ENCODE measurements at regions not wholly inside any gene's neighbourhood (a gene's known extent, or its start where the extent isn't known, plus 50 kb on each side); places are given as distances from the start of the nearest gene placed in this dataset.

GRCh38 chr16:17749706-17750105, 278.9 kb upstream of the XYLT1 start:
- TF ChIP-seq EGR1 (IDR thresholded peaks at IDR 0.05) (no peak), TCF12 (IDR thresholded peaks at IDR 0.05; ENCODE audit: low read depth) (no peak), FOXM1 (IDR thresholded peaks at IDR 0.05; ENCODE audit: borderline replicate concordance, low read depth) (no peak), EP300 (IDR thresholded peaks at IDR 0.05; ENCODE audit: borderline replicate concordance) (no peak), TAF1 (IDR thresholded peaks at IDR 0.05; ENCODE audit: low read depth) (no peak), USF1 (IDR thresholded peaks at IDR 0.05) (no peak), MAX (IDR thresholded peaks at IDR 0.05) (no peak), CREB1 (IDR thresholded peaks at IDR 0.05; ENCODE audit: low read depth) (no peak), RAD21 (IDR thresholded peaks at IDR 0.05; ENCODE audit: low read depth) (no peak), REST (IDR thresholded peaks at IDR 0.05; ENCODE audit: low read depth) (no peak), CEBPB (IDR thresholded peaks at IDR 0.05) (no peak), TEAD4 (IDR thresholded peaks at IDR 0.05) (no peak), YY1 (IDR thresholded peaks at IDR 0.05; ENCODE audit: low read depth) (no peak), NFIC (IDR thresholded peaks at IDR 0.05) (no peak), ZBTB7A (IDR thresholded peaks at IDR 0.05; ENCODE audit: low read depth) (no peak)

GRCh38 chr16:17748044-17748719, 277.4 kb upstream of the XYLT1 start:
- TF ChIP-seq NFIC (IDR thresholded peaks at IDR 0.05) (no peak), MAX (IDR thresholded peaks at IDR 0.05) (no peak), CEBPB (IDR thresholded peaks at IDR 0.05) (no peak), FOXM1 (IDR thresholded peaks at IDR 0.05; ENCODE audit: borderline replicate concordance, low read depth) (no peak), TAF1 (IDR thresholded peaks at IDR 0.05; ENCODE audit: low read depth) (no peak), TCF12 (IDR thresholded peaks at IDR 0.05; ENCODE audit: low read depth) (no peak), EGR1 (IDR thresholded peaks at IDR 0.05) (no peak), EP300 (IDR thresholded peaks at IDR 0.05; ENCODE audit: borderline replicate concordance) (no peak), ZBTB7A (IDR thresholded peaks at IDR 0.05; ENCODE audit: low read depth) (no peak), TEAD4 (IDR thresholded peaks at IDR 0.05) (no peak), USF1 (IDR thresholded peaks at IDR 0.05) (no peak), YY1 (IDR thresholded peaks at IDR 0.05; ENCODE audit: low read depth) (no peak)

GRCh38 chr16:17747081-17747756, 276.5 kb upstream of the XYLT1 start:
- no peak for TF ChIP-seq EGR1 (IDR thresholded peaks at IDR 0.05)

- TF ChIP-seq TCF12 (IDR thresholded peaks at IDR 0.05; ENCODE audit: low read depth) (no peak), RAD21 (IDR thresholded peaks at IDR 0.05; ENCODE audit: low read depth) (no peak), CEBPB (IDR thresholded peaks at IDR 0.05) (no peak), EP300 (IDR thresholded peaks at IDR 0.05; ENCODE audit: borderline replicate concordance) (no peak), FOXM1 (IDR thresholded peaks at IDR 0.05; ENCODE audit: borderline replicate concordance, low read depth) (no peak), REST (IDR thresholded peaks at IDR 0.05; ENCODE audit: low read depth) (no peak), CREB1 (IDR thresholded peaks at IDR 0.05; ENCODE audit: low read depth) (no peak), USF1 (IDR thresholded peaks at IDR 0.05) (no peak), YY1 (IDR thresholded peaks at IDR 0.05; ENCODE audit: low read depth) (no peak), TEAD4 (IDR thresholded peaks at IDR 0.05) (no peak), ZBTB7A (IDR thresholded peaks at IDR 0.05; ENCODE audit: low read depth) (no peak), EGR1 (IDR thresholded peaks at IDR 0.05) (no peak), MAX (IDR thresholded peaks at IDR 0.05) (no peak), NFIC (IDR thresholded peaks at IDR 0.05) (no peak), TAF1 (IDR thresholded peaks at IDR 0.05; ENCODE audit: low read depth) (no peak)
Measured at GRCh38 chr16:17744921-17745572, 274.3 kb upstream of the XYLT1 start.

Data from Ishikawa (cell line).